ENCODE measurements at regions not wholly inside any gene's neighbourhood (a gene's known extent, or its start where the extent isn't known, plus 50 kb on each side); places are given as distances from the start of the nearest gene placed in this dataset.

GRCh38 chr10:109464949-109465348 is 458.4 kb downstream of the XPNPEP1 start:
- no peak for TF ChIP-seq CTCF (conservative IDR thresholded peaks at IDR 0.05 in 1 of 2, IDR thresholded peaks at IDR 0.05 in 1 of 2; ENCODE audit: low read depth in 1 of 2, low read length in 2 of 2)
- TF ChIP-seq EZH2 (IDR thresholded peaks at IDR 0.05; ENCODE audit: low read length, missing control alignments): no peak

Data from fibroblast of lung (primary cell).